VCaP (cell line): ENCODE measurements at regions not wholly inside any gene's neighbourhood (a gene's known extent, or its start where the extent isn't known, plus 50 kb on each side); places are given as distances from the start of the nearest gene placed in this dataset.

Experiments
- H3K27ac ChIP-seq: fragments of 450-650 bp; 2 replicates; pipeline ENCODE4 v1.5.1; 2017
- TF ChIP-seq, protein P1 (sequence below): fragments of 450-650 bp; conservative IDR thresholded peaks from 2 replicates; pipeline ENCODE4 v1.5.1; 2017; ENCODE audit warnings: mild to moderate bottlenecking, moderate library complexity

DNA sequence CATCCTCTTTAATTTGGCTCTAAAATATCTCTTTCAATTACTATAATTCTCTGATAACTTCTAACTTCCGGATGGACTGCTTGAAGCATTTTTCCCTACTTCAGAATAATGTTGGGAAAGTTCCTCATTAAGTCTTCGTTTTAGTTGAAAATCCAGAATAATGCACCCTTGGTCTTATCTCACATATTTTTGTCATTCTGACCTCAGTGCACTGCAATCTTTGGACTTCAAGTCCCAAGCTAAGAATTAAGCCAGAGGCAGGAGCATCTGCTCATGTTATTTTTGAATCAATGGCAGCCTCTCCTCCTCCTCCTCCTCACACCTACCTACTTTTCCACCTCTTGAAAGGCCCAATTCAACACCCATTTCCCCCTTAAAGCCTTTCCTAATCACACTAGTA lies 169.8 kb downstream of the CYYR1 start:
- TF ChIP-seq, protein P1, sequence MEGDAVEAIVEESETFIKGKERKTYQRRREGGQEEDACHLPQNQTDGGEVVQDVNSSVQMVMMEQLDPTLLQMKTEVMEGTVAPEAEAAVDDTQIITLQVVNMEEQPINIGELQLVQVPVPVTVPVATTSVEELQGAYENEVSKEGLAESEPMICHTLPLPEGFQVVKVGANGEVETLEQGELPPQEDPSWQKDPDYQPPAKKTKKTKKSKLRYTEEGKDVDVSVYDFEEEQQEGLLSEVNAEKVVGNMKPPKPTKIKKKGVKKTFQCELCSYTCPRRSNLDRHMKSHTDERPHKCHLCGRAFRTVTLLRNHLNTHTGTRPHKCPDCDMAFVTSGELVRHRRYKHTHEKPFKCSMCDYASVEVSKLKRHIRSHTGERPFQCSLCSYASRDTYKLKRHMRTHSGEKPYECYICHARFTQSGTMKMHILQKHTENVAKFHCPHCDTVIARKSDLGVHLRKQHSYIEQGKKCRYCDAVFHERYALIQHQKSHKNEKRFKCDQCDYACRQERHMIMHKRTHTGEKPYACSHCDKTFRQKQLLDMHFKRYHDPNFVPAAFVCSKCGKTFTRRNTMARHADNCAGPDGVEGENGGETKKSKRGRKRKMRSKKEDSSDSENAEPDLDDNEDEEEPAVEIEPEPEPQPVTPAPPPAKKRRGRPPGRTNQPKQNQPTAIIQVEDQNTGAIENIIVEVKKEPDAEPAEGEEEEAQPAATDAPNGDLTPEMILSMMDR = no peak
- no peak overlapping the region for H3K27ac ChIP-seq

DNA sequence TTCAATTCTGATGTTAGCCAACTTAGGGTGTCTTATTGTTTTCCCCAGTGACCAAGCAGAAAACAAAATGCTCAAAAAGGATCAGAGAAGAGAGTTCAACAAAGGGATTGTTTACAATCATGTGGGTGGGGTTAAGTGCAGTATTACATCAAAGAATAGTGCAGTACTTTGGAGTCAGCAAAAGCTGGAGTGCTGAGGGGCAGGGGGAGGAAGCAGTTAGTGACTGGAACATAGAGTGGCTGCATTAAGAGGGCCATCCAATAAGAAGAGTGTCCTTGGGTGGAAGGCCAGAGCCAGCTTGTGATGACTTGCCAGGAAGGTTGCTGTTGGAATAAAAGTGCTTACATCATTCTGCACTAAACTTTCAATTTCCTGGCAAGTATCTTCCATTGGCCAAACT lies 175.5 kb downstream of the CYYR1 start:
- TF ChIP-seq, protein P1 = no peak
- no peak overlapping the region for H3K27ac ChIP-seq

DNA sequence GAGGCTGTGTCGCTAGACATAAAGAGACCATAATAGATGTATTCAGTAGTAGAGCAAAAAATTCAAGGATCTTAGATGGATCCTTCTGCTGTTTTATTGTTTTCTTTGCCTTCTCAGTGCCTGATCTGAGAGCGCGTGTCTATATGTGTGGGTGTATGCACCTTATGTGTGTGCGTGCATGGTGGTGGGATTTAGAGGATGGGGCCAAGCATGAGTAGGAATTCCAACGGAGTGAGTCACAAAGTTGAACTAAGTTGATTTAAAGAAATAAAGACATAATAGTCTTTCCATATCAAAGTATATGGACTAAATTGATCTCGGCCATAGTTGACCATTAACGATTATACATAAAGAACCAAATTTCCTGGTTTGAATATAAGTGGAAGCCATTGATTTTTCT lies 178.7 kb downstream of the CYYR1 start:
- H3K27ac ChIP-seq = no peak overlapping the region
- TF ChIP-seq, protein P1 = no peak

DNA sequence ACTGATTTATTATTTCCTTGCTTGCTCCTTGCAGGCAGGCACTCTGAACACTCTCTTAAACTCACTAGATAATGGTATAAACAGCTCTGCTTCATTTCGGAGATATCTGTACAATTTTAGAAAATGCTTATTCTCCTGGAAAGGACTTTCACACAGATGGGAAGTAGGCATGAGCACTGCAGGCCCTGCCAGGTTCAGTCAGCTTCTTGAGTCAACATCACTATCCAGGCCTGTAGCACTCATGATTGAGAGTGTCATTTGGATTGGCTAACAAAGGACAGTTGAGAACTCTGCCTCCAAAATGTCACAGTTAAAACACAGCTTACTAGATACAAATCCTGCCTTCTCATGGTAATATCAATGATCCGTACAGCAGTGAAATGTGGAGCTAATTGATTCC lies 181.9 kb downstream of the CYYR1 start:
- TF ChIP-seq, protein P1 = no peak
- no peak overlapping the region for H3K27ac ChIP-seq

DNA sequence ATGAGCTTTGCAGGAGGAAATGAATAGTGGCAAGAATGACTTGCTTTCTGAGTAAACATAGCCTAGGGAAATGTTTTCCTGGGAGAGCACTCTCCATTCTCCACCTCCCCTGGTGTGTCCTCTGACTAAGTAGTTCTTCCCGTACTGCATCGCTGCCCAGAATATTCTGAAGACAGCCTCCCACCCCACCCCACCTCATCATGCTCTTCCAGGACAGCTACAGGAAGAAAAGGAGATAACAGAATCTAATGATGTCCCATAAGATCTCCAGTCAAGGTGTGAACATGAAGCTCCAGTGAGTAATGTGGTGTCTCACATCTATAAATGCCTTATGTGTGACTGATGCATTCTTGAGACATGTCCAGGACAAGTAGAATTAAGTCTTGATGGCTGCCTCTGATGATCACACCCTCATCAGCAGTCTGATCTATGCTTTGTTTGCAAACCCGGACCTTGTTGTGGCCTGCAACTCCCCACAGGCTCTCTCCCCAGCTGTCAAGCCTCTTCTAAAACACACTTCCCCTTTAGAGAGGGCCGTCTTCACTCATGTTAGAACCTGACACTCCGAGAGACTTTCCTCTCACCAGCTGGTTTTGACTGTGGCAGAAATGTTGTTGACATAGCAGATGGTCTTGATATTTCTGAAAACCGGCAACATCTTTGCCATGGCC lies 183.0 kb downstream of the CYYR1 start:
- TF ChIP-seq, protein P1 = no peak
- H3K27ac ChIP-seq = no peak overlapping the region

- H3K27ac ChIP-seq = no peak overlapping the region
Observed at GRCh38 chr21:26388731-26389231, 184.3 kb downstream of the CYYR1 start.

DNA sequence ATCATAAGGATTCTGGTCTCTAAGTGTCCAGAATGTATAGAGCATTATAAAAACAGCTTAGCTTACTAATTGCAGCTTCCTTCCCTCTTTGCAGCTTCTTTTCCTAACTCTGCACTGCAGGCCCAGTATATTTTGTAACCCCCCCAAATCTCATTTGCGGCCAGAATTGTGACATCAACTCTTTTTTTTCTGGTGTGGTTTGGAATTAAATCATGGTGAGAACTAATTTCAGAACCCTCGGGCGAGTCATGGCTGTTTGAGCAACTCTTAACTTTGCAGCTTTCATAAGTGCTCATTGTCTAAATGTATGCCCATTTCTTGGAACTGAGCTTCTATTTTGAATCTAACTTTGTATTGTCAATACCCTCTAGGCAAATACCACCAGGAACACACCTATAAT lies 187.4 kb downstream of the CYYR1 start:
- TF ChIP-seq, protein P1 = no peak
- no peak overlapping the region for H3K27ac ChIP-seq

More at GRCh38 chr21:26388731-26389231, 184.3 kb downstream of the CYYR1 start:
- TF ChIP-seq, protein P1 = no peak
